Calu3 (cell line): ENCODE measurements at regions not wholly inside any gene's neighbourhood (a gene's known extent, or its start where the extent isn't known, plus 50 kb on each side); places are given as distances from the start of the nearest gene placed in this dataset.
"Not testable (repeated sequence)": the region's sequence is repeated elsewhere in the genome, so short reads cannot be mapped to it uniquely, and the experiment has no call there.

Experiments used
- BruUV-seq: library from RNA; stranded (reverse); fragments of 400-500 nt; replicated peaks from 2 replicates; lab custom pipeline; 2021; lab: Mats Ljungman, UMichigan
- CTCF ChIA-PET: fragments of 300-600 bp; sonication (Branson Sonifier 250); formaldehyde crosslinking; loops from one replicate; lab custom pipeline; 2022; ENCODE audit warnings: antibody characterized with exemption; lab: Charles Lee
- DNase-seq: peaks from one replicate; pipeline ENCODE4 v3.0.0; 2022
- H3K27ac Mint-ChIP-seq: one replicate; pipeline ENCODE4 v1.8.0; 2022; ENCODE audit warnings: mixed read lengths; ENCODE audit not compliant: unreplicated experiment
- H3K27me3 Mint-ChIP-seq: one replicate; pipeline ENCODE4 v1.8.0; 2022; ENCODE audit warnings: mixed read lengths; ENCODE audit not compliant: unreplicated experiment
- H3K36me3 Mint-ChIP-seq: one replicate; pipeline ENCODE4 v1.8.0; 2022; ENCODE audit warnings: mild to moderate bottlenecking, moderate library complexity, mixed read lengths; ENCODE audit not compliant: insufficient read depth, unreplicated experiment
- H3K4me1 Mint-ChIP-seq: one replicate; pipeline ENCODE4 v1.8.0; 2022; ENCODE audit warnings: mild to moderate bottlenecking, low read depth, mixed read lengths; ENCODE audit not compliant: unreplicated experiment
- H3K4me3 Mint-ChIP-seq: one replicate; pipeline ENCODE4 v1.8.0; 2022; ENCODE audit warnings: mild to moderate bottlenecking, low read depth, moderate library complexity, mixed read lengths; ENCODE audit not compliant: unreplicated experiment
- H3K9me3 Mint-ChIP-seq: one replicate; pipeline ENCODE4 v1.8.0; 2022; ENCODE audit warnings: low read depth, mixed read lengths; ENCODE audit not compliant: unreplicated experiment
- intact Hi-C: fragments of 100-400 bp; cut with micrococcal nuclease; formaldehyde crosslinking; loops from one replicate; pipeline ENCODE4 v1.10.0; 2022; ENCODE audit not compliant: unreplicated experiment
- TF ChIP-seq, protein P1 (sequence below): fragments of 200-600 bp; IDR thresholded peaks from one replicate; pipeline ENCODE4 v1.8.0; 2022; ENCODE audit warnings: antibody characterized with exemption; ENCODE audit not compliant: unreplicated experiment

DNA sequence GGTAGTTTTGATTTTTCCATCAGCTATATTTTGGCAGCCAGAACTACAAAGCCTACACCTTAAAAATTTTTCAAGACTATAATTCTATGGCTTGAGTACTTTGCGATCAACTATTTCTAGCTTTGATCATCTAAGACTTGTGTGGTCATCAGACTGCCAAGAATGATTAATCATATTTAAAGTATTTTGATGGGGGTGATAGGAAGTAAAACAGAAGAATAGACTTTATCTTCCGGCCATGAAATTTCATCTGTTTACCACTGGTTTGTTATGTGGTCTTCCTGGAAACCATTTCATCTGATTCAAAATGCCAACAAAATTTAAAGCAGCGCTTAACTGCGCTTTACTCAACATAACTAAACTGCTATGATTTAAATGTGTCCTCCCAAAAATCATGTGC, 706.8 kb downstream of the TRHDE start:
- peaks cover 4% of the 10 kb centered on the region for H3K9me3 Mint-ChIP-seq
- BruUV-seq = no TSS peak
- H3K27ac Mint-ChIP-seq = no peak overlapping the region
- CTCF ChIA-PET = no interaction called here
- no peaks in the 10 kb centered on the region for H3K4me1 Mint-ChIP-seq
- H3K27me3 Mint-ChIP-seq = no peaks in the 10 kb centered on the region
- TF ChIP-seq, protein P1, sequence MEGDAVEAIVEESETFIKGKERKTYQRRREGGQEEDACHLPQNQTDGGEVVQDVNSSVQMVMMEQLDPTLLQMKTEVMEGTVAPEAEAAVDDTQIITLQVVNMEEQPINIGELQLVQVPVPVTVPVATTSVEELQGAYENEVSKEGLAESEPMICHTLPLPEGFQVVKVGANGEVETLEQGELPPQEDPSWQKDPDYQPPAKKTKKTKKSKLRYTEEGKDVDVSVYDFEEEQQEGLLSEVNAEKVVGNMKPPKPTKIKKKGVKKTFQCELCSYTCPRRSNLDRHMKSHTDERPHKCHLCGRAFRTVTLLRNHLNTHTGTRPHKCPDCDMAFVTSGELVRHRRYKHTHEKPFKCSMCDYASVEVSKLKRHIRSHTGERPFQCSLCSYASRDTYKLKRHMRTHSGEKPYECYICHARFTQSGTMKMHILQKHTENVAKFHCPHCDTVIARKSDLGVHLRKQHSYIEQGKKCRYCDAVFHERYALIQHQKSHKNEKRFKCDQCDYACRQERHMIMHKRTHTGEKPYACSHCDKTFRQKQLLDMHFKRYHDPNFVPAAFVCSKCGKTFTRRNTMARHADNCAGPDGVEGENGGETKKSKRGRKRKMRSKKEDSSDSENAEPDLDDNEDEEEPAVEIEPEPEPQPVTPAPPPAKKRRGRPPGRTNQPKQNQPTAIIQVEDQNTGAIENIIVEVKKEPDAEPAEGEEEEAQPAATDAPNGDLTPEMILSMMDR = no peak
- DNase-seq = no peak
- no peak overlapping the region for H3K4me3 Mint-ChIP-seq
- no peaks in the 10 kb centered on the region for H3K36me3 Mint-ChIP-seq
- intact Hi-C loops = no loop called here

DNA sequence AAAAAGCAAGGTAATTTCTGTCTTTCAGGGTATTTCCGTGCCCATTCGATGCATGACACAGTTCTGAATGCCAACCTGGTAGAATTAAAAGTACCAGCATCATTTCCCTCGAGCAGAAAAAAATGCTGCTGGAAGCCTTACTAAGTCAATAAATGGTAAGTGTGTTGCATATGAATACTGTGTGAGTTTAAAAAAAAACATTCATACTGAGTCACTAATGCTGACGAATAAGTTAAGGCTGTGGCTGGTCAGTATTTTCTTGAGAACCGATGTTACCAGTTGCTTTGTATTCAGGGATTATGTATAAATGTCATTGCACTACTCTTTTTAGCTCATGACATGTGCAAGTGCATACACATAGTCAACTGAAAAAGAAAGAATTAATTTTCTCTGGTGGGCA, 710.2 kb downstream of the TRHDE start:
- no peaks in the 10 kb centered on the region for H3K36me3 Mint-ChIP-seq

DNA sequence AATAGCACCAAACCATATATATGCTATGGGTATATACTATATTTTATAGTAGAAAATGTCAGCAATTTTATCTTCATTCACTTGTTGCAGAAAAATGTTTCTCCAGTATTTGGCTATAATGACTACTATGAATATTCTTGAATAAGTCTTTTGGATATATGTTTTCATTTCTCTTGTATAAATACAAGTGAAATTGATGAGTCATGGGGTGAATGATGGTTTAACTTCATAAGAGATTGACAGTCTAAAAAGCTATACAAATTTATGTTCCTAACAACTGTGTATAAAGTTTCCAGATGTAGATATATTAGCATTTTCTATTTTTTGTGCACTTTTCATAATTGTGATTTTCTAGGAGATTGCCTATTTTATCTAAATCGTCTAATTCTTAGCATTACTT, 714.8 kb downstream of the TRHDE start:
- CTCF ChIA-PET = no interaction called here
- H3K27ac Mint-ChIP-seq = no peak overlapping the region
- no peak overlapping the region for H3K4me3 Mint-ChIP-seq
- TF ChIP-seq, protein P1 = no peak
- no peaks in the 10 kb centered on the region for H3K4me1 Mint-ChIP-seq
- BruUV-seq = no TSS peak
- intact Hi-C loops = no loop called here
- no peaks in the 10 kb centered on the region for H3K27me3 Mint-ChIP-seq
- DNase-seq = no peak
- H3K36me3 Mint-ChIP-seq = no peaks in the 10 kb centered on the region
- H3K9me3 Mint-ChIP-seq = no peaks in the 10 kb centered on the region

More for the DNA sequence above, 710.2 kb downstream of the TRHDE start:
- TF ChIP-seq, protein P1 = no peak
- Mint-ChIP-seq H3K27me3 (no peaks in the 10 kb centered on the region), H3K27ac (no peak overlapping the region), H3K4me3 (no peak overlapping the region), H3K4me1 (no peaks in the 10 kb centered on the region), H3K9me3 (no peaks in the 10 kb centered on the region)
- no peak for DNase-seq
- no TSS peak for BruUV-seq
- CTCF ChIA-PET = no interaction called here
- intact Hi-C loops = no loop called here

DNA sequence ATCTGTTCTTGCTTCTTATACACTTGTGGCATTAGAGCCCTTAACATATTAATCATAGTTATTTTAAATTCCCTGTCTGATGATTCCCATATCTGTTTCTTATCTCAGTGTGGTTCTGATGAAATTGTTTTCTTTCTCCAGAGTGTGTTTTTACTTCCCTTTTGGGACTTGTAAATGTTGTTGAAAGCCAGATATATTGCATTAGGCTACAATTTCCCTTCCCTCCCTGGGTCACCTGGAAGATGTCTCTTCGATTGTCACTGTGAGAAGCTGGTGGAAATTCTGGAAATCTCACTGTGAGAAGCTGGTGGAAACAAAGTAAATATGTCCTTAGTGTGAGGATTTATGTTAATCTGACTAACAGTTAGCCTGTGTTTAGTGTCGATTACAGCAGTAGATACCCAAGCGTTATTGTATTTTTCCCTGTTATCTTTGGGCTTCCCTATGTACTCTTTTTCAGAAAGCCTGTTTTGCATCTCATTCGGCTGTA, 717.3 kb downstream of the TRHDE start:
- CTCF ChIA-PET = no interaction called here
- no peaks in the 10 kb centered on the region for H3K9me3 Mint-ChIP-seq
- BruUV-seq = no TSS peak
- H3K27me3 Mint-ChIP-seq = no peaks in the 10 kb centered on the region
- H3K4me3 Mint-ChIP-seq = no peak overlapping the region
- H3K36me3 Mint-ChIP-seq = no peaks in the 10 kb centered on the region
- H3K4me1 Mint-ChIP-seq = no peaks in the 10 kb centered on the region
- intact Hi-C loops = no loop called here
- TF ChIP-seq, protein P1 = no peak
- no peak for DNase-seq
- H3K27ac Mint-ChIP-seq = no peak overlapping the region

DNA sequence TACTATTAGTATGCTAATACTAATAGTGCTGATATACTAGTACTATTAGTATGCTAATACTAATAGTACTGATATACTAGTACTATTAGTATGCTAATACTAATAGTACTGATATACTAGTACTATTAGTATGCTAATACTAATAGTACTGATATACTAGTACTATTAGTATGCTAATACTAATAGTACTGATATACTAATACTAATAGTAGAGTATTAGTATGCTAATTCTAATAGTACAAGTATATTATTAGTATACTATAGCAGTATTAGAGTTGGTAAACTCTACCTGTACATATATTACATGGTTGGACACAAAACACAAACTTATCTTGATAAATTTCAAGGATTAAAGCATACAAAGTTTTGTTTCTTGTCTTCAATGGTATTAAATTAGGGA, 722.9 kb downstream of the TRHDE start:
- BruUV-seq, H3K4me1 Mint-ChIP-seq, H3K4me3 Mint-ChIP-seq, CTCF ChIA-PET, H3K9me3 Mint-ChIP-seq, DNase-seq, H3K36me3 Mint-ChIP-seq, intact Hi-C loops, H3K27ac Mint-ChIP-seq, H3K27me3 Mint-ChIP-seq: not testable (repeated sequence)
